Endothelial cell of umbilical vein (primary cell): ENCODE measurements at regions not wholly inside any gene's neighbourhood (a gene's known extent, or its start where the extent isn't known, plus 50 kb on each side); places are given as distances from the start of the nearest gene placed in this dataset.

Experiments used
- BruUV-seq: library from RNA; stranded (reverse); fragments of 400-500 nt; replicated peaks from 2 replicates; lab custom pipeline; 2021; lab: Mats Ljungman, UMichigan
- CTCF ChIA-PET: fragments of 300-600, 350-600 bp; sonication (Branson Sonifier 250); formaldehyde crosslinking; loops from one replicate; lab custom pipeline; 2021; ENCODE audit warnings: antibody characterized with exemption, inconsistent platforms; lab: Charles Lee
- POLR2A ChIA-PET: fragments of 300-600, 350-600 bp; sonication (Branson Sonifier 250); formaldehyde crosslinking; loops from one replicate; lab custom pipeline; 2021; ENCODE audit warnings: antibody characterized with exemption, inconsistent platforms; lab: Charles Lee
- DNase-seq: peaks from one replicate; pipeline ENCODE4 v3.0.0-alpha.2; 2011; ENCODE audit warnings: low read depth, low spot score
- FAIRE-seq: peaks from 2 replicates; lab custom pipeline; 2011; peaks lifted over from hg19 to GRCh38; lab: Jason Lieb, UNC
- H2AFZ ChIP-seq: 2 replicates; pipeline ENCODE4 v1.6.0; 2012; ENCODE audit warnings: low read depth, low read length, control low read depth, inconsistent platforms
- H3K27ac ChIP-seq: 2 replicates; pipeline ENCODE4 v1.5.1; 2011; ENCODE audit warnings: low read depth, mild to moderate bottlenecking, control low read depth, low read length, moderate library complexity; ENCODE audit not compliant: insufficient read depth
- H3K27me3 ChIP-seq, 2 experiments: 2 replicates each; pipeline versions ENCODE4 v1.6.0 to v1.6.1; 2011; ENCODE audit warnings: low read length in 2 of 2, mixed read lengths in 1 of 2; ENCODE audit not compliant: control insufficient read depth in 2 of 2, insufficient read depth in 2 of 2
- H3K36me3 ChIP-seq, 2 experiments: 2 replicates in 1 of 2; 3 replicates in 1 of 2; pipeline ENCODE4 v1.5.1; 2011; ENCODE audit warnings: low read length in 2 of 2, mild to moderate bottlenecking in 1 of 2, moderate library complexity in 1 of 2; ENCODE audit not compliant: control insufficient read depth in 2 of 2, insufficient read depth in 2 of 2; ENCODE audit errors: extremely low read depth in 1 of 2
- H3K4me1 ChIP-seq: 3 replicates; pipeline ENCODE4 v1.5.1; 2011; ENCODE audit warnings: mild to moderate bottlenecking, low read length; ENCODE audit not compliant: control insufficient read depth, insufficient read depth; ENCODE audit errors: extremely low read depth
- H3K4me2 ChIP-seq: 2 replicates; pipeline ENCODE4 v1.6.1; 2011; ENCODE audit warnings: low read length, control low read depth, mixed read lengths; ENCODE audit not compliant: insufficient read depth
- H3K4me3 ChIP-seq, 3 experiments: fragments of 200-600 bp in 1 of 3; sonication (generic), shearing (Covaris generic) in 1 of 3; replicated peaks in 1 of 3; 2 replicates each; pipeline ENCODE4 v1.5.1; 2011 to 2016; ENCODE audit warnings: control low read depth in 3 of 3, low read length in 3 of 3, mild to moderate bottlenecking in 2 of 3, inconsistent platforms in 1 of 3, low read depth in 1 of 3, moderate library complexity in 1 of 3; ENCODE audit not compliant: insufficient read depth in 1 of 3
- H3K79me2 ChIP-seq: 2 replicates; pipeline ENCODE4 v1.6.0; 2012; ENCODE audit warnings: low read length, inconsistent platforms; ENCODE audit not compliant: control insufficient read depth, insufficient read depth
- H3K9ac ChIP-seq: replicated peaks from 2 replicates; pipeline ENCODE3; 2011; ENCODE audit warnings: low read length, control low read depth; ENCODE audit not compliant: insufficient read depth; ENCODE audit errors: extremely low read depth
- H3K9me1 ChIP-seq: replicated peaks from 3 replicates; pipeline ENCODE4 v1.6.0; 2011; ENCODE audit warnings: mild to moderate bottlenecking, low read length; ENCODE audit not compliant: control insufficient read depth, insufficient read depth; ENCODE audit errors: extremely low read depth
- H3K9me3 ChIP-seq: replicated peaks from 2 replicates; pipeline ENCODE4 v1.5.1; 2012; ENCODE audit warnings: low read length, inconsistent platforms; ENCODE audit not compliant: control insufficient read depth, insufficient read depth
- H4K20me1 ChIP-seq: replicated peaks from 2 replicates; pipeline ENCODE3; 2011; ENCODE audit warnings: mild to moderate bottlenecking, low read length; ENCODE audit not compliant: control insufficient read depth, insufficient read depth; ENCODE audit errors: extremely low read depth
- EZH2 ChIP-seq: IDR thresholded peaks from 2 replicates; pipeline ENCODE4 v1.6.1; 2012; ENCODE audit warnings: borderline replicate concordance, low read depth, mild to moderate bottlenecking, moderate library complexity, low read length, inconsistent platforms; ENCODE audit not compliant: severe bottlenecking
- FOS ChIP-seq: IDR thresholded peaks from 2 replicates; pipeline ENCODE4 v1.6.1; 2011; ENCODE audit warnings: mild to moderate bottlenecking, low read length, moderate library complexity, borderline replicate concordance; ENCODE audit not compliant: insufficient read depth
- GATA2 ChIP-seq: IDR thresholded peaks from 2 replicates; pipeline ENCODE4 v1.7.0; 2011; ENCODE audit warnings: low read depth, mild to moderate bottlenecking, moderate library complexity, mixed read lengths, low read length; ENCODE audit not compliant: insufficient read length, insufficient read depth
- JUN ChIP-seq: IDR thresholded peaks from 2 replicates; pipeline ENCODE4 v1.6.1; 2011; ENCODE audit warnings: borderline replicate concordance, low read depth; ENCODE audit not compliant: insufficient read length, insufficient read depth
- MYC ChIP-seq: IDR thresholded peaks from one replicate; pipeline ENCODE4 v1.6.1; 2011; ENCODE audit warnings: mild to moderate bottlenecking, low read depth, low read length
- POLR2A ChIP-seq: IDR thresholded peaks from 2 replicates; pipeline ENCODE4 v1.6.1; 2012; ENCODE audit warnings: low read depth, mild to moderate bottlenecking, control low read depth, low read length
- POLR2AphosphoS5 ChIP-seq: IDR thresholded peaks from 2 replicates; pipeline ENCODE4 v1.6.1; 2012; ENCODE audit warnings: low read depth, mild to moderate bottlenecking, control low read depth, low read length, moderate library complexity; ENCODE audit not compliant: insufficient read depth
- dilution Hi-C: fragments of 300-500 bp; cut with MboI; formaldehyde crosslinking; loops from one replicate; pipeline ENCODE4 v1.15.0; 2019; ENCODE audit warnings: low sequenced_read_pairs; ENCODE audit not compliant: extremely low pct_ligation_motif_present
- intact Hi-C: fragments of 100-400 bp; cut with micrococcal nuclease; formaldehyde crosslinking; loops from one replicate; pipeline ENCODE4 v1.10.0; 2022
- TF ChIP-seq, protein P1 (sequence below), 2 donors: IDR thresholded peaks; 1 replicate in 1 of 2; 2 replicates in 1 of 2; pipeline ENCODE4 v1.5.1; 2011; ENCODE audit warnings: low read length in 2 of 2, mild to moderate bottlenecking in 2 of 2, moderate library complexity in 2 of 2, control low read depth in 1 of 2, inconsistent platforms in 1 of 2, low read depth in 1 of 2; ENCODE audit not compliant: insufficient read depth in 1 of 2; ENCODE audit errors: extremely low read depth in 1 of 2
- TF ChIP-seq, protein P2 (sequence below): IDR thresholded peaks from 2 replicates; pipeline ENCODE4 v1.6.1; 2011; ENCODE audit not compliant: insufficient read depth, insufficient read length

DNA sequence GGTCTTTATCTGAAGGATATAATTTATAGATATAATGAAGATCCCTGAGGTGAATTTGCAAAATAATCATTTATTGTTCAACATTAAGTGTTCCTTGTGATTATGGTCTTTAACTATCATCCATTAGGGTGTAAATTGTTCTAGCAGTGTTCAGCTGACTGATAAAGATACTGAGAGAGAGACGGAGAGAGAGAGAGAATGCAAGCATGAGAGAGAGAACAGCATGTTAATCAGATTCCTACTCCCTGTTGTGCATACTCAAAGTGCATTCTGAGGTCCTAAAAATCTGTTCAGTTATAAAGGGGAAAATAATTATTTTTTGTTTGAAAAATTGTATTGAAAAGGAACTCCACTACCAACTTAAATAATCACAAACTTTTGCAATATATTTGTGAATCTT is 271.0 kb upstream of the CBLB start:
- FAIRE-seq (no peak), DNase-seq (no peak)
- H4K20me1 ChIP-seq, result no peaks in the 10 kb centered on the region
- no peak overlapping the region for H2AFZ ChIP-seq
- no peak overlapping the region for H3K4me3 ChIP-seq
- BruUV-seq, result no TSS peak
- H3K27ac ChIP-seq, result no peak overlapping the region
- CTCF ChIA-PET, result no interaction called here
- no peaks in the 10 kb centered on the region for H3K9me3 ChIP-seq
- H3K4me1 ChIP-seq, result no peaks in the 10 kb centered on the region
- intact Hi-C loops (no loop called here), dilution Hi-C loops (no loop called here)
- H3K4me2 ChIP-seq, result no peak overlapping the region
- H3K79me2 ChIP-seq, result no peaks in the 10 kb centered on the region
- no peaks in the 10 kb centered on the region for H3K36me3 ChIP-seq
- no peak overlapping the region for H3K9ac ChIP-seq
- H3K27me3 ChIP-seq, result no peaks in the 10 kb centered on the region
- POLR2A ChIA-PET, result no interaction called here
- no peaks in the 10 kb centered on the region for H3K9me1 ChIP-seq
- TF ChIP-seq JUN (no peak), POLR2AphosphoS5 (no peak), EZH2 (no peak), POLR2A (no peak), GATA2 (no peak), FOS (no peak), MYC (no peak)
- TF ChIP-seq, protein P1, sequence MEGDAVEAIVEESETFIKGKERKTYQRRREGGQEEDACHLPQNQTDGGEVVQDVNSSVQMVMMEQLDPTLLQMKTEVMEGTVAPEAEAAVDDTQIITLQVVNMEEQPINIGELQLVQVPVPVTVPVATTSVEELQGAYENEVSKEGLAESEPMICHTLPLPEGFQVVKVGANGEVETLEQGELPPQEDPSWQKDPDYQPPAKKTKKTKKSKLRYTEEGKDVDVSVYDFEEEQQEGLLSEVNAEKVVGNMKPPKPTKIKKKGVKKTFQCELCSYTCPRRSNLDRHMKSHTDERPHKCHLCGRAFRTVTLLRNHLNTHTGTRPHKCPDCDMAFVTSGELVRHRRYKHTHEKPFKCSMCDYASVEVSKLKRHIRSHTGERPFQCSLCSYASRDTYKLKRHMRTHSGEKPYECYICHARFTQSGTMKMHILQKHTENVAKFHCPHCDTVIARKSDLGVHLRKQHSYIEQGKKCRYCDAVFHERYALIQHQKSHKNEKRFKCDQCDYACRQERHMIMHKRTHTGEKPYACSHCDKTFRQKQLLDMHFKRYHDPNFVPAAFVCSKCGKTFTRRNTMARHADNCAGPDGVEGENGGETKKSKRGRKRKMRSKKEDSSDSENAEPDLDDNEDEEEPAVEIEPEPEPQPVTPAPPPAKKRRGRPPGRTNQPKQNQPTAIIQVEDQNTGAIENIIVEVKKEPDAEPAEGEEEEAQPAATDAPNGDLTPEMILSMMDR (IDR thresholded peaks at IDR 0.05; ENCODE audit: extremely low read depth in 1 of 2, insufficient read depth in 1 of 2, low read depth in 1 of 2, low read length in 2 of 2), result no peak
- TF ChIP-seq, protein P2, sequence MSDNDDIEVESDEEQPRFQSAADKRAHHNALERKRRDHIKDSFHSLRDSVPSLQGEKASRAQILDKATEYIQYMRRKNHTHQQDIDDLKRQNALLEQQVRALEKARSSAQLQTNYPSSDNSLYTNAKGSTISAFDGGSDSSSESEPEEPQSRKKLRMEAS, result no peak
